Epithelial cell of proximal tubule (primary cell): ENCODE measurements at regions not wholly inside any gene's neighbourhood (a gene's known extent, or its start where the extent isn't known, plus 50 kb on each side); places are given as distances from the start of the nearest gene placed in this dataset.

Experiments
- DNase-seq: peaks from one replicate; pipeline ENCODE4 v3.0.0-alpha.2; 2011; ENCODE audit warnings: low read depth
- H3K4me3 ChIP-seq: 2 replicates; pipeline ENCODE4 v1.5.1; 2011; ENCODE audit warnings: low read depth, mild to moderate bottlenecking, low read length
- CTCF ChIP-seq: conservative IDR thresholded peaks from 2 replicates; pipeline ENCODE4 v1.5.1; 2012; ENCODE audit warnings: low read depth, mild to moderate bottlenecking, low read length

GRCh38 chr11:109847621-109848020, 245.6 kb upstream of the ZC3H12C start:
- DNase-seq: no peak
- no peak for TF ChIP-seq CTCF
- H3K4me3 ChIP-seq: no peak overlapping the region

GRCh38 chr11:109849051-109849450, 244.1 kb upstream of the ZC3H12C start:
- H3K4me3 ChIP-seq: no peak overlapping the region
- DNase-seq: no peak
- TF ChIP-seq CTCF: no peak

DNA sequence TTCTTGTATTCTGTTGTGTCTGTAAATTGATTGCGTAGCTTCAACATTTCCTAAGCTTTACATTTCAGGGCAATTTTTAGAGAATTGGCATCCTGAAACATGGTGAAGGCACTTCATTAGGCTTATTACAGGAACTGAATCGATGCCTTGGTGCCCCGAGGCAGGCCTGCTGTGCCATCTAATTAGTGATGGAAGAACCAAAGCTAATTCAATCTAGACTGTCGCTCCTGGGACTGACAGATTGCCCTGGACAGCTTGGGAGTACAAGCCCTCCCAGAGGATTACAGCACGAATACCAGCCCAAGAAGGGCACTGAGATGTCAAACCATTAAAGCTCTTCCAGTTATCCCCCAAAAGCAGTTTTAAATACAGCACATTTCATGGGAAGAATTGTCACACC, 243.2 kb upstream of the ZC3H12C start:
- no peak overlapping the region for H3K4me3 ChIP-seq
- DNase-seq: no peak
- TF ChIP-seq CTCF: no peak

DNA sequence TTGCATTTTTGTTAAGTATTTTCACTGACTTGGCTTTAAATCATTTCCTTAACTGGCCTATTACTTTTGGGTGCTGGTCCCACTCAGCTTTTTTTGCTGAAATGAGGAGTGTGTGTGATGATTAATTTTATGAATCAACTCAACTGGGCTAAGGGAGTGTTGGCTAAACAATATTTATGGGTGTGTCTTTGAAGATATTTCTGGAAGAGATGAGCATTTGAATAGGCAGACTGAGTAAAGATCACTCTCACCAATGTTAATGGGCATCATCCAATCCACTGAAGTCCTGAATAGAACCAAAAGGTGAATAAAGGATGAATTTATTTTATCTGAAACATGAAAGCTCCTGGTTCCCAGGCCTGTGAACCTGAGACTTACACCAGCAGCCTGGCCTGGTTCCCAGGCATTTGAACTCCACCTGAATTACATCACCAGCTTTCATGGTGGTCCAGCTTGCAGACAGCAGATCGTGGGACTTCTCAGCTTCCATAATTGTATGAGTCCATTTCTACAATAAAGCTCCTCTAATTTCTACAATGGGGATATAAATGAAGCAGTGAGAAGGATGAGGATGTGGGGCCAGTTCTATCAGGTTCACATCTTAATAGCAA, 241.3 kb upstream of the ZC3H12C start:
- DNase-seq: no peak
- no peak overlapping the region for H3K4me3 ChIP-seq
- no peak for TF ChIP-seq CTCF

DNA sequence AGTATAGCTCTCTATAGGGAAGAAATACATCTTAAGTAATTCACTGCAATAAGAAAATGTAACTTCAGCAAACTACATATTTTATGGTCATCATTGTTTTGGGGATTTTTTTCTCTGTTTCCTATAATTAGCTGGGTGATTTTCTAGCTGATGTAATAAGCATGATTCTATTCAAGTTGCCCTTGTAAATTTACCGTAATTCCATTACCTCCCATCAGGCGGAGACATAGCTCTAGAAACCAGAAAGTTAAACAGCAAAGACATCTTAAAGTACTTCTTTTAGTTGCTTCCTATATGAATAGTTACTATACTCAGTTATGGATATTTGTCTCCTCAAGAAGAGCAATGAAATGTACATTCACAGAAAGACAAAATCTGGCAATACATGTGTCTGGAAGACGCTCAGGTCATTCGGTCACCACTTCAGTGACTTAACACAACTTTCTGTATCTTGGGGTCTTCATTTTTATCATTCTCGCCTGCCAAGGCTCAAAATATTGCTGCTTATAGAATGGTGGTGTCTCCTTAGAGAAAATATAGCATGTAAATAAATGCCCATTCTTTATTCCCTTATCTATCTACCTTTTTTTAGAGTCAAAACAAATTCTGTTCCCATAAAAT, 239.9 kb upstream of the ZC3H12C start:
- peak; percentile 79 for TF ChIP-seq CTCF
- peak; percentile 44 for DNase-seq

DNA sequence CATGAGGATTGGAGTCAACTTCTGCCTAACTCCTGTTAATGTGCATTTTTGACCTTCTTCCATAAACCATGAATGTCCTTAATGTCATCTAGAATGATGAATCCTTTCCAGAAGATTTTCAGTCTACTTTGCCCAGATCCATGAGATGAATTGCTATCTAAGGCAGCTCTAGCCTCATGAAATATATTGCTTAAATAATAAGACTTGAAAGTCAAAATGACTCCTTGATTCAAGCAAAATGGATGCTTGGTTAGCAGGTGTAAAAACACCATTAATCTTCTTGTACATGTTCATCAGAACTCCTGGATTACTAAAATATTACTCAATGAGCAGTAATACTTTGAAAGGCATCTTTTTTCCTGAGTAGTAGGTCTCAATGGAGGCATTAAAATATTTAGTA, 238.5 kb upstream of the ZC3H12C start:
- H3K4me3 ChIP-seq: no peak overlapping the region
- no peak for TF ChIP-seq CTCF
- no peak for DNase-seq

More for the DNA sequence above, 239.9 kb upstream of the ZC3H12C start:
- no peak overlapping the region for H3K4me3 ChIP-seq

GRCh38 chr11:109856928-109857327, 236.3 kb upstream of the ZC3H12C start:
- no peak overlapping the region for H3K4me3 ChIP-seq
- no peak for DNase-seq
- TF ChIP-seq CTCF: no peak
